Esophagus (tissue), 2 donors: ENCODE measurements at regions not wholly inside any gene's neighbourhood (a gene's known extent, or its start where the extent isn't known, plus 50 kb on each side); places are given as distances from the start of the nearest gene placed in this dataset.

Experiments
- H3K27ac ChIP-seq, 2 donors: one replicate each; pipeline ENCODE4 v1.5.1; 2013; ENCODE audit warnings: low read depth in 2 of 2, mild to moderate bottlenecking in 2 of 2, inconsistent platforms in 1 of 2, low read length in 1 of 2, moderate library complexity in 1 of 2
- H3K27me3 ChIP-seq, 2 donors: one replicate each; pipeline ENCODE4 v1.6.1; 2013; ENCODE audit warnings: low read length in 2 of 2, control low read depth in 1 of 2, mild to moderate bottlenecking in 1 of 2; ENCODE audit not compliant: insufficient read depth in 2 of 2, control insufficient read depth in 1 of 2
- H3K36me3 ChIP-seq, 2 donors: one replicate each; pipeline ENCODE4 v1.6.1; 2013; ENCODE audit warnings: low read length in 1 of 2; ENCODE audit not compliant: control insufficient read depth in 2 of 2, insufficient read depth in 2 of 2
- H3K4me1 ChIP-seq, 2 donors: one replicate each; pipeline ENCODE4 v1.6.1; 2013; ENCODE audit warnings: low read length in 1 of 2; ENCODE audit not compliant: control insufficient read depth in 2 of 2, insufficient read depth in 2 of 2
- H3K4me3 ChIP-seq, 2 donors: one replicate each; pipeline ENCODE4 v1.5.1; 2013; ENCODE audit warnings: low read length in 2 of 2, mild to moderate bottlenecking in 2 of 2, low read depth in 1 of 2, moderate library complexity in 1 of 2
- H3K9me3 ChIP-seq, 2 donors: one replicate each; pipeline ENCODE4 v1.6.1; 2013; ENCODE audit warnings: mild to moderate bottlenecking in 2 of 2, low read depth in 1 of 2, low read length in 1 of 2, moderate library complexity in 1 of 2; ENCODE audit not compliant: control insufficient read depth in 2 of 2, insufficient read depth in 1 of 2
- WGBS, 2 donors: extraction: QIAGEN DNeasy Blood & Tissue Kit; methylation state at CpG; one replicate each; pipeline ENCODE4 v1.1.7; 2013; 5-methylcytosine and 5-hydroxymethylcytosine counted together
- donor health status: healthy with polysubstance abuse.
- donor health status: Bipolar disorder and iron deficiency.

GRCh38 chr16:86324320-86324719 lies 186.0 kb upstream of the FOXF1 start:
- no peak overlapping the region for H3K4me3 ChIP-seq
- H3K27me3 ChIP-seq, result no peaks in the 10 kb centered on the region
- H3K9me3 ChIP-seq, result peaks cover 0 to 3% of the 10 kb centered on the region in 2 donors
- H3K36me3 ChIP-seq, result no peaks in the 10 kb centered on the region
- no peak overlapping the region for H3K27ac ChIP-seq
- 95% methylated on average over 18 of the region's 18 CpGs for WGBS, 2 donors
- peaks cover 0 to 4% of the 10 kb centered on the region in 2 donors for H3K4me1 ChIP-seq

- H3K9me3 ChIP-seq, result peaks cover 0 to 3% of the 10 kb centered on the region in 2 donors
- no peak overlapping the region for H3K4me3 ChIP-seq
- whole genome bisulfite sequencing, 2 donors, result 82 to 85% methylated on average over 3 of the region's 3 CpGs
- H3K4me1 ChIP-seq, result peaks cover 0 to 4% of the 10 kb centered on the region in 2 donors
- H3K27me3 ChIP-seq, result no peaks in the 10 kb centered on the region
- H3K36me3 ChIP-seq, result no peaks in the 10 kb centered on the region
- no peak overlapping the region for H3K27ac ChIP-seq
These were observed 185.0 kb upstream of the FOXF1 start for GRCh38 chr16:86325360-86325759.

- H3K4me3 ChIP-seq, result no peak overlapping the region
- no peaks in the 10 kb centered on the region for H3K36me3 ChIP-seq
- no peaks in the 10 kb centered on the region for H3K27me3 ChIP-seq
- WGBS, 2 donors, result 92 to 94% methylated on average over 6 of the region's 6 CpGs
- peaks cover 0 to 3% of the 10 kb centered on the region in 2 donors for H3K9me3 ChIP-seq
- H3K27ac ChIP-seq, result no peak overlapping the region
- H3K4me1 ChIP-seq, result peaks cover 0 to 4% of the 10 kb centered on the region in 2 donors
These were observed 184.4 kb upstream of the FOXF1 start for GRCh38 chr16:86325895-86326294.

GRCh38 chr16:86327321-86327720 lies 183.0 kb upstream of the FOXF1 start:
- Histone ChIP-seq H3K27ac (no peak overlapping the region), H3K27me3 (no peaks in the 10 kb centered on the region), H3K9me3 (peaks cover 0 to 3% of the 10 kb centered on the region in 2 donors), H3K4me1 (peaks cover 0 to 4% of the 10 kb centered on the region in 2 donors), H3K4me3 (no peak overlapping the region), H3K36me3 (no peaks in the 10 kb centered on the region)
- WGBS, 2 donors, result 64 to 67% methylated on average over 10 of the region's 10 CpGs

- Histone ChIP-seq H3K4me3 (no peak overlapping the region), H3K36me3 (no peaks in the 10 kb centered on the region), H3K4me1 (peaks cover 0 to 5% of the 10 kb centered on the region in 2 donors), H3K27ac (no peak overlapping the region), H3K27me3 (no peaks in the 10 kb centered on the region), H3K9me3 (no peaks in the 10 kb centered on the region)
- WGBS, 2 donors, result 56 to 57% methylated on average over 14 of the region's 14 CpGs
These were observed 179.4 kb upstream of the FOXF1 start for GRCh38 chr16:86330906-86331305.

- Histone ChIP-seq H3K27ac (no peak overlapping the region), H3K27me3 (no peaks in the 10 kb centered on the region), H3K9me3 (no peaks in the 10 kb centered on the region)
These were observed 176.2 kb upstream of the FOXF1 start for GRCh38 chr16:86334079-86334635.

GRCh38 chr16:86335266-86336172 lies 174.8 kb upstream of the FOXF1 start:
- Histone ChIP-seq H3K36me3 (no peaks in the 10 kb centered on the region), H3K9me3 (no peaks in the 10 kb centered on the region), H3K27ac (no peak overlapping the region), H3K4me3 (no peak overlapping the region), H3K27me3 (no peaks in the 10 kb centered on the region), H3K4me1 (peaks cover 0 to 3% of the 10 kb centered on the region in 2 donors)
- 71 to 80% methylated on average over 23 to 24 of the region's 24 CpGs for WGBS, 2 donors

More at GRCh38 chr16:86334079-86334635, 176.2 kb upstream of the FOXF1 start:
- Histone ChIP-seq H3K4me1 (peaks cover 0 to 3% of the 10 kb centered on the region in 2 donors), H3K4me3 (no peak overlapping the region), H3K36me3 (no peaks in the 10 kb centered on the region)
- 34 to 43% methylated on average over 7 of the region's 7 CpGs for WGBS, 2 donors

- WGBS, 2 donors, result 79 to 81% methylated on average over 18 of the region's 18 CpGs
- no peak overlapping the region for H3K4me3 ChIP-seq
- no peak overlapping the region for H3K27ac ChIP-seq
- H3K4me1 ChIP-seq, result peaks cover 0 to 3% of the 10 kb centered on the region in 2 donors
- H3K27me3 ChIP-seq, result no peaks in the 10 kb centered on the region
- H3K9me3 ChIP-seq, result no peaks in the 10 kb centered on the region
- H3K36me3 ChIP-seq, result no peaks in the 10 kb centered on the region
These were observed 173.2 kb upstream of the FOXF1 start for GRCh38 chr16:86337138-86337537.

GRCh38 chr16:86337581-86338402 lies 172.5 kb upstream of the FOXF1 start:
- Histone ChIP-seq H3K4me1 (peaks cover 0 to 3% of the 10 kb centered on the region in 2 donors), H3K9me3 (no peaks in the 10 kb centered on the region), H3K4me3 (no peak overlapping the region), H3K27me3 (no peaks in the 10 kb centered on the region), H3K27ac (no peak overlapping the region), H3K36me3 (no peaks in the 10 kb centered on the region)
- 70 to 78% methylated on average over 17 of the region's 17 CpGs for WGBS, 2 donors
